ENCODE measurements at regions not wholly inside any gene's neighbourhood (a gene's known extent, or its start where the extent isn't known, plus 50 kb on each side); places are given as distances from the start of the nearest gene placed in this dataset.
A peak's percentile ranks its signal among the peaks of the same experiment; 100 is the strongest.

GRCh38 chr4:53809816-53810215 is 218.5 kb upstream of the LNX1 start:
- no peak for DNase-seq

GRCh38 chr4:53805291-53805690 is 214.0 kb upstream of the LNX1 start:
- no peak for DNase-seq

- DNase-seq: no peak
Measured at GRCh38 chr4:53804719-53805118, 213.4 kb upstream of the LNX1 start.

GRCh38 chr4:53802500-53802899 is 211.2 kb upstream of the LNX1 start:
- DNase-seq: no peak

GRCh38 chr4:53801373-53801772 is 210.1 kb upstream of the LNX1 start:
- DNase-seq: no peak

GRCh38 chr4:53800741-53801140 is 209.5 kb upstream of the LNX1 start:
- DNase-seq: no peak

- DNase-seq: no peak
Measured at GRCh38 chr4:53793096-53793495, 201.8 kb upstream of the LNX1 start.

- DNase-seq: no peak
Measured at GRCh38 chr4:53790286-53790685, 199.0 kb upstream of the LNX1 start.

- DNase-seq: no peak
Measured at GRCh38 chr4:53788621-53789020, 197.3 kb upstream of the LNX1 start.

GRCh38 chr4:53788011-53788410 is 196.7 kb upstream of the LNX1 start:
- no peak for DNase-seq

GRCh38 chr4:53786632-53787031 is 195.3 kb upstream of the LNX1 start:
- DNase-seq: peak; percentile 65

- DNase-seq: no peak
Measured at GRCh38 chr4:53785996-53786395, 194.7 kb upstream of the LNX1 start.

- DNase-seq: no peak
Measured at GRCh38 chr4:53784112-53784511, 192.8 kb upstream of the LNX1 start.

- no peak for DNase-seq
Measured at GRCh38 chr4:53783208-53783859, 192.0 kb upstream of the LNX1 start.

- DNase-seq: no peak
Measured at GRCh38 chr4:53782458-53782845, 191.2 kb upstream of the LNX1 start.

GRCh38 chr4:53781629-53782457 is 190.6 kb upstream of the LNX1 start:
- DNase-seq: peak; percentile 23

GRCh38 chr4:53780736-53781400 is 189.6 kb upstream of the LNX1 start:
- DNase-seq: peak; percentile 17

GRCh38 chr4:53779025-53779424 is 187.7 kb upstream of the LNX1 start:
- no peak for DNase-seq

- DNase-seq: no peak
Measured at GRCh38 chr4:53778155-53778554, 186.9 kb upstream of the LNX1 start.

- peak; percentile 83 for DNase-seq
Measured at GRCh38 chr4:53777244-53777984, 186.1 kb upstream of the LNX1 start.

- no peak for DNase-seq
Measured at GRCh38 chr4:53776141-53776540, 184.9 kb upstream of the LNX1 start.

GRCh38 chr4:53775381-53775780 is 184.1 kb upstream of the LNX1 start:
- DNase-seq: no peak

- DNase-seq: no peak
Measured at GRCh38 chr4:53771326-53771725, 180.0 kb upstream of the LNX1 start.

Data from HCEC 1CT (cell line).